Fibroblast of upper back skin (primary cell): ENCODE measurements at regions not wholly inside any gene's neighbourhood (a gene's known extent, or its start where the extent isn't known, plus 50 kb on each side); places are given as distances from the start of the nearest gene placed in this dataset.

ENCODE experiments used
- DNase-seq: peaks from one replicate; pipeline ENCODE4 v3.0.0-alpha.2; 2013

DNA sequence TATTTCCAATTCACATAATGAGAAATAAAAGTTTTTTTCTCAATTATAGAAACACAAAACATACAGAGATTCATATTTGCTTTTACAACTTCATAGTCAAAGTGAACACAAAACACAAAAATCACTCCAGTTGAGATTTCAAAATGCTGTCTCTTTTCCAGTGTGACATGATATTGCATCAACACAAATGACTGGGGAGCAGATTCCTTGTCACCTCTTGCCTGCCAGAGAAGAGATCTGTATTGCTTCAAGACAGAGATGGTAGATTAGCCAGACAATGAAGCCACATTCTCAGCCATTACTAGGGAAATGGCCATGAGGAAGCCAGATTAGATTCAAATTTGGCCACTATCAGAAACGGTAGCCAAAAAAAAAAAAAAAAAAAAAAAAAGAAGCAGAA is 2313.1 kb upstream of the AGA start:
- no peak for DNase-seq

DNA sequence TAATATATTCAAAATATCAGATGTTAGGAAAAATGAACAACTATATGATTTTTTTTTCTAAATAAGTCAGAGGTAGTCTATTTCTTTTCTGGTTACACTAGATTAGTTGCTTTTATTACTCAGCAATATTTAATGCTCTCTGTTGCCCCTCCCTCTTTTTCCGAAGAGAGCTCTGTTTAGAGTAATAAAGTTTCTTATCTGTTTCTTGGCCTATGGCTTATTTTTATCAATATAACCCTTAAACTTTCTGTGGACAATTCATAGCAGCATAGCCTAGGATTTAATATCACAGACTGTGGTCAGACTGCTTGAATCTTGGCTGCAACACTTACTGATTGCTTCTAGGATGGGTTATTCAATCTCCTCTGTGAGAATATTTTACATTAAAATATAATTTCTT is 2315.4 kb upstream of the AGA start:
- DNase-seq, result no peak

DNA sequence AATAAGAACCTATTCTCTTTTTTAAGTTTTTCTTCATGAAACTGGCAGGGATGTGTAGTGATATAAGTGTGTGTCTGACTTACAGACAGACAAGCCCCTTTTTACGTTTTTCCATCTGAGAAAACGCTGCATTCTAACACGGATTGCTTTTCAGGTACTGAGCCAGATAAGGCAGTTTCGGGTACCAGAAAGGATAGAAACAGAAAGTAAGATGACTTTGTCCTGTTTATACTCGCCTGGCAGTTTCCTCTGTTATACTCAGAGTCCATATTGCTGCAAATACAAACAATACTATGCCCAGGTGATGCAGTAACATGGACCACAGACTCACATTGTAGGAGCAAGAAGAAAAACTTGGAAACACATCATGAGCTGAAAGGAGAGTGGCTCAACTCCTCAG is 2320.6 kb upstream of the AGA start:
- DNase-seq, result no peak

DNA sequence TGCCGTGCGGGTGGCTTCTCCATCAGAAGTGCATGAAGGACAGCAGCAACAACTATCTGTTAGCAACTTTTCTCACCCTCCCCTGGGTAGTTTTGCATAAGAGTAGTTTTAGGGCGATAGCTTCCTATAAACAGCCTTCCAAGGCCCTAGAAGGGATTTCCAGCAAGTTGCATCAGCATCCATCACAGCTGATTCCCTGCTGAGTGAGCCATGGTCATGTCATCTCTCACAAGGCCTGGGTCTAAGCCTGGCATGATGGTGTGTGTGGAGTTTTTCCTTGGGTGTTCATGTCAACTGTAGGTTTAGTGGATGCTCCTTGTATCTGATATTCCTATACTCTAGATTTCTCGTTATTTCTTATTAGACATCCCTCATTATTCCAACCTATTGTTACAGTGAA is 2324.7 kb upstream of the AGA start:
- DNase-seq, result peak; percentile 11

DNA sequence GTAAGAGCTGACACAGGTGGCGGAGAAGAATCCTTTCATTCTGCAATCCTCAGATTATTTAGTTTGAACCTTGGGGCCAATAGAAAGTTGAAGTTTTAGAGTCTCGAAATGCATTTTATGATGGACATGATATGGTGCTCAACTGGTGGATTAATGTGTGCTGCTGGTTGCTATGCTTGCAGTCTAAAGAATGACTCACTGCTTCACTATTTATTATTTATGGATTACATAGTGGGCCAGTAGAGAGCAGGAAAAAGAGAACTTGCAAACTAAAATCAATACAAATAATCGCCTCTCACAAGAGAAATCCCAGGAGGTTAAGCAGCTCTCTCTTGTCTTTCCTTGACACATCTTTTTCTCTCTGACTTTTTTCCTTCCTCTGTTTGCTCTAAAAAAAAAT is 2326.8 kb upstream of the AGA start:
- no peak for DNase-seq

DNA sequence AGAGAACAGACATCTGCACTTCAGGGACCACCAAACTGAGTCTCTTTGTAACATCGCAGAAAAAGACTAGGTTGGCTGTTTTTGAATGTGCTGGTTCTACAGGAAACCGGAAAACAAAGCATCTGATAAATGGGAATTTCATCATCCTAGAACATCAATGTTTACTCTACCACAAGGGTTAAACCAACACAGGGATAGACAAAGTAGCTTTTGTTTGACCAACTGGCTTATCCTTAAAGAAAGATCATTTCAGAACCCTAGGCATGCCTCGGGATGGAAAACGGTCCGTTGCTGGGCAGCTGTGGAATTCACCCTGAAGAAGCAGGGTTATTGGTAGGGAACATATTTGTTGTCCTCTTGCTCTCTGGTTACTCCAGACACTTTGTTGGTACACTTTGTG is 2355.5 kb upstream of the AGA start:
- DNase-seq, result no peak

DNA sequence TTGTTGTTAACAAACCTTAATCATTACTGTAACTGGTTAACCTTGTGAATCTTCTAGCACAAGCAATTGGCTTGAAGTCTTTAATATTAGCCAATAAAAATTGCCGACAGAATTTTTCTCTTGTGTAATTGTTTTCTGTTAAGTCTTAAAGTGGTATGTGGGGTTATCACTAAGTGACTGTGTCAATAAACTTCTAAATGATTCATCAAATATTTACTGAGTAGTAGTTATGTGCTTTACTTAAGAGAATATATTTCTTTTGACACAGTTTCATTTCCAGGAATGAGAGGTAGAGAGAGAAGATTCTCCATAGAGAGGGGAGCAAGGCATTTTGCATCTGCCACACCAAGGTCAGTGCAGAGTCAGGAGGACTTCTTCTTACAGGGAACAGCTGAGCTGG is 2361.6 kb upstream of the AGA start:
- DNase-seq, result no peak

DNA sequence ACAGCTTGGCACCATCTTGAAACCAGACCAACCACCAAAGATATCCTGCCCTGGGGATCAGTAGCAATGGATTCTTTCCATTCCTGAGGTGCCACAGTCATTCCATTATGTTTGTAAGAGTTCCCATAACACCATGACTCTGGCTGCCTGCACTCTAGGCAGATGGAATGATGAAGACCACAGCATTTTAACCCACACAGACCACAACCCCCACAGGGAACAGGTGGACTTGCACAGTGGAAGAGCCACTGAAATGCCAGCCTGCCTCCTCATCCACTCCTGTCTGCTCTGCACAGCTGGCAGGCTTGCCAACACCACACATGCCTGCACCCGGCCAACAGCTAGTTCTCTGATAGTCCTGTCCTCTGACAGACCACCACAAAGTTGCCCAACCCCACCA is 2362.2 kb upstream of the AGA start:
- DNase-seq, result peak; percentile 1

DNA sequence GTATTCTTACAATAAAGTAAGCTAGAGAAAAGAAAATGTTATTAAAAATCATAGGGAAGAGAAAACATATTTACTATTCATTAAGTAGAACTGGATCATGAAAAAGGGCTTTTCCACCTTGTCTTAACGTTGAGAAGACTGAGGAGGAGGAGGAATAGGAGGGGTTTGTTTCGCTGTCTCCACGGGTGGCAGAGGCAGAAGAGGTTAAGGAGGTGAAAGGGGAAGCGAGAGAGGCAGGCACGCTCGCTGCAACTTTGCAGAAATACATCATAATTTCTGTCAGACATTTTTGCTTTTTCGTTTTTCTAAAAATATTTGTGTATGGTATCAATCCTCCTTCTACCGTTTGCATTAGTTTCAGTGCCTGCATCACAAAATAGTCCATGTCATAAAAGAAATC is 2375.1 kb upstream of the AGA start:
- DNase-seq, result no peak

DNA sequence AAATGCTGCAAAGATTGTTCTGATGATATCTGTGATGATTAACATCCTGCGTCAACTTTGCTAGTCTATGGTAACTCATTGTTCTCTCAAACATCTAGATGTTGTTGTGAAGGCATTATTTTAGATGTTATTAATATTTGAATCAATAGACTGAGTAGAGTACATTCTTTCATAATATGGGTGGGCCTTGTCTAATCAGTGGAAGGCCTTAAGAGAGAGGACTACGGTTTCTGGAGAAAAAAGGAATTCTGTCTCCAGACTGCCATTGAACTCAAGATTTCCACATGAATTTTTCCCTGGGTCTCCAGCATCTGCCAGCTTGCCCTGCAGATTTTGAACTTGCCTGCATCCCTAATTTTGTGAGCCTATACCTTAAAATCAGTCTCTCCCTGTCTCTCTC is 2381.1 kb upstream of the AGA start:
- DNase-seq, result no peak

DNA sequence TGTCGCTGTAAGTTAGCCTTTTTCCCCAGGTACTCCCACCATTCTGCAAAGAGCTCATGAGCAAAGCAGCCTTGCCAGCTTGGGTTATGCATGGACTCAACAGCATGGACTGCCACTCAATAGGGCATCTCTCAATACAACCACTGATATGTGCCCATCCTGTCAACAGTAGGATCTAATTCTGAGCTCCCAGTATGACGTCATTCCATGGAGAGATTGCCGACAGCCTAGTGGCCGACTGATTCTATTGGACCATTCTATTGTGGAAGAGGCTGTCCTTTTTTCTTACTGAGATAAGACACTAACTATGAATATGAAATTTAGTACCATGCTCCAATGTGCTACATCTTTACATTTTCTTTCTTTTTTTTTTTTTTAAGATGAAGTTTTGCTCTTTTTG is 2389.0 kb upstream of the AGA start:
- no peak for DNase-seq

DNA sequence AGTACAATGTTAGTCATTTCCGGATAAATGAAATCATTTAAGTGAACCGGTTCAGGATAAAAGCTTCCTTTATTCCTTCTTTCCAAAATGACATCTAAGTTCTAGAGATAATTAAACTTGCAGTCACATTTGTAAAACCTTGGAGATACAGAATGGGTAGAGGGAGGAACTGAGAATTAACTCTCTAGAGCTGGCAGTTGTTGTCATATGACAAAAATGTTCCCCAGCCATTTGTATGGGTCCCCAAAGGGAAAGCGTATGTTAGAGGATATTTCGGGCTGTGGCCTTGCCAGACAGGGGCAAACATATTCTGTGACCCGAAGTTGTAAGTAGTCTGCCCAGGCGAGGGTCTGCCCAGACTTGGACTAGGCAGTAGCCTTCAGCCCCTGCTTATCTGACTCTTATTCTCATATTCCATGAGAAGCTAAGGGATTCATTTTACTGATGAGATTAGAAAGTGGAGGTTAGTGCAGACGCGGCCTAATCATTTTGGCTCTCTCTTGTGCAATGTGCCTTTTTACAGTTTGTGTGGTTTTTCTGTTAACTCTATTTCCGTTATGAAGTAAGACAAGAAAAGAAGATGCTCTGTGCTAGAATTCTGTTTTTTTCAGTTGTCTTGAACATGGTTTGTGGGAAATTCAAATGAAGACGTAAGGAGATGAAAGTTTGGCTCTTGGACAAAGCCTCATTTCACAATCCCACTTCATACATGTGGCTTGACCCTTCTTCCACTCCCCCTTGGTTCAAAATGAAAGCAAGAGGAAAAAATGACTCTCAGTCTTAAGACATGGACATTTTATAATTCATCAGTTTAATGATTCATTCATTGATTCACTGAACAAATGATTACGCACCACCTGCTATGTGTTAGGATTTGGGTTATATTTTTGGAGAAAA is 2394.2 kb upstream of the AGA start:
- peak; percentile 9 for DNase-seq

DNA sequence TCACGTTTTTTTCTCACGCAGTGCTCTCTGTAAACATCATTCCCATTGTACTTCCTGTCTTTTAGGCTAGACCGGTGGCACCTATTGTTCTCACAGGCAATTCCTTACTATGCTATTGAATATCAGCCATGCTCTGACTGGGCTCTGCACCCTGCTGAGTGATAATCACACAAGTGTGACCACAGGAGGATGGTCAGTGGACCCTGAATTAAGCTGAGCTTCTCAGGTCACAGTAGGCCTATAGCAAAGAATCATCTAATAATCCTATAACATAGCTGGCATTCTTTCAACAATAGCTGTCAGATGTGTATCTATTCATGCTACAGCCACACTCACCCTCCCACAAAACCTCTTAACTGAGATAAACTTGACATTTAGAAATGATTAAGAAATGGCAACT is 2399.8 kb upstream of the TENM3 start:
- no peak for DNase-seq

DNA sequence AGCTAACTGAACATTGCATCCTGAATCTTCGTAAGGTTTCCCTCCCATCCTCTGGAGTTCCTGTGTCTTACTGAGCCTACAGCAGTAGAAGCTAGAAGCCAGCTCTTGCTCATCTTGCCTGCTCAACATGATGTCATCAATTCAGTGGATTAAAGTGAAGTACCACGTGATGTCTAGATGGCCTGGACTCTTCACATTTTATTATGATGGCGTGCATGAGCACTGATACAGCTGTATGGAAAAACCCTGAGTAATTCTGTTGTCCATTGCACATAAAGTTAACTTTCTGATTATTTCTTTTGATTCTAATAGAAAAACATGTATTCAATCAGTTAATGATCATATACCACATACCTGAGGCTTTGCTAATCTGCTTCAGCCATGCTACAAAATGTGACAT is 2387.7 kb upstream of the TENM3 start:
- peak; percentile 46 for DNase-seq

DNA sequence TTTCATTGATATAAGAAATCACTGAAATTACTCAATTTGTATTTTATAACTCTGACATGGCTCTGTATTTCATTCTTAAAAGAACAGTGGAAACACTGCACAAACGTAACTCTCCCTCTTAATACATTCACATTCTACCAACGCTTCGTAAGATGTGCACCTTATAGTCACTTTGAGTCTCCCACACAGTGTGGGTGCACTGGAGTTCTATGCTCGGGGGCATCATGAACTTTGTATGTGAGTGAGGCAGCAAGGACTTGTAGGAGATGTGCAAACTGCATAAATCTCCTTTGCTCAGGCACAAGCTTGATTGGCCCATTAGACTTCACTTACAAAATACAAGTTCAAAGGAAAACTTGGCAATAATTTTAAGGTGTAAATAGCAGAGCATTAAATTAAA is 2385.0 kb upstream of the TENM3 start:
- DNase-seq, result no peak

DNA sequence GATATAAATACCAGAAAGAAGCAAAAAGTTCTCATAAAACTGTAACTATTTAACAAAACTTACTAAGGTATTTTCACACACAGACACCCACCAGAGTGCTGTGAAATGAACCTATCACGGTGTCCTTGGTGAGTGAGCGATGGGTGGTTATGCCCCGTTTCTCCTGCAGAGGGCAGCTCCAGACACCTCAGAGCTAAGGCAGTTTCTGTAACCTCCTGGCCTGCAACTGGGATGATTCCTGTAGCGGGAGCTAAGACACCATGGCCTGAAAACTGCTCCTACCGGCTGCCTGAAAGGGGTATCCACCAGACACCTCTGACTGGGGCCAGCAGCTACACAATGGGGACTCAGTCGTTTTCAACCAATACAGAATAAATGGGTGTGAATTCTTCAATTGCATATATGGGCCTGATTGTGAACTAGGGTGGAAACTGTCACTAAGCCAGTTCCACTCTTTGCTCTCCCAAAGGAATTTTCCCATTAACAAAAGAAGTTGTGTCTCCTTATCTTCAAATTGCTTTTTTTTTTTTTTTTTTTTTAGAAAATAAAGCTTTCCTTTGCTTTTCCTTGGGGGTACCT is 2375.8 kb upstream of the TENM3 start:
- DNase-seq, result peak; percentile 76

DNA sequence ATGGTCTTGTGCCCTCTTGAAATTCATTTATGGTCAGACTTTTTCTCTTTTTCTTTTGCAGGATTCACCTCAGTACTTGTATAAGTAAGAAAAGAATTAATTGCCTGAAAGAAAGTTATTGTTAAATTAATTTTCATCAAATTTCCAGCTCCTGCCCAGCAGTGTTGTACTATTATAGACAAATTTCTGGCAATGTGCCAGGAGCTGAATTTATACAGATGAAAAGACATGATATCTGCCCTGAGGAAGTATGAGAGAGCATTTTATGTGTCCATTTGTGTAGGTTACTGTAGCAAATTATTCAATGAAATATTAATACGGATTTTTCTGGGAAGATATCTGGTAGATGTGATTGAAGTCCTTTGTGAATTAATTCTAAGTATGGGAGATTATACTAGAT is 2371.5 kb upstream of the TENM3 start:
- no peak for DNase-seq

DNA sequence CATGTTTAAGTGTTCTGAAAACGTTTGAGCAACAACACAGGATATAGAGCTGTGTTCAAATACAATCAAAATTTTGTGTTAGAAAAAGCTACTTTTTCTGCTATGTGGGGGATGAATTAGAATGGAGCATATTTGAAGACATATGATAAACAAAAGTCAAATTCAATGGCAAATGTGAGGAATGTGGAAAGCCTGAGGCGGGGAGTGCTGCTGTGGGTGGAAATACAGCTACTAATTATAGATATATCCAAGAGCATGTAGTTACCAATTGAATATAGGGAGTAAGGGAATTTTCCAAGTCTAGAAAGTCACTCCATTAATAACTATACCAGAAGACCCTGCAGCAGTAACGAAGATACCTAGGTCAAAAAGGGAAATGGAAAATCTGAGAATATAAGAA is 2370.4 kb upstream of the TENM3 start:
- no peak for DNase-seq

DNA sequence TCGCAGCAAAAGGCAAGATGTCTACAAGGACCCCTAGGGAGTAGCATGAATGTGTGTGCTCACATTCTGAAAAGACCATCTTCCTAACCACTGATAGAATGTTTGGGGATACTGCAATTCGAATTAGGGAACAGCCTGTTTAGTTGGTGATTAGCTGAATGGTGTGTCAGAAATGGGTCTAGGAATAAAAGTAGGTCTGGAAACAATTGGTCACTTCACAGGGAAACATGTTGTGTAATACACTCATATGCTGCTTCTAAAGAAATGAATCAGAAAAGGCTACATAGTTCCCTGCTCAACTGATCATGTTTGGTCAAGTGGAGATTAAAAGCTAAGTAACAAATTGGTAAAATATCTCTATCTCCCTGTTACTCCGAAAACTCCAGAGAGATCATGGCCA is 2362.4 kb upstream of the TENM3 start:
- peak; percentile 20 for DNase-seq

DNA sequence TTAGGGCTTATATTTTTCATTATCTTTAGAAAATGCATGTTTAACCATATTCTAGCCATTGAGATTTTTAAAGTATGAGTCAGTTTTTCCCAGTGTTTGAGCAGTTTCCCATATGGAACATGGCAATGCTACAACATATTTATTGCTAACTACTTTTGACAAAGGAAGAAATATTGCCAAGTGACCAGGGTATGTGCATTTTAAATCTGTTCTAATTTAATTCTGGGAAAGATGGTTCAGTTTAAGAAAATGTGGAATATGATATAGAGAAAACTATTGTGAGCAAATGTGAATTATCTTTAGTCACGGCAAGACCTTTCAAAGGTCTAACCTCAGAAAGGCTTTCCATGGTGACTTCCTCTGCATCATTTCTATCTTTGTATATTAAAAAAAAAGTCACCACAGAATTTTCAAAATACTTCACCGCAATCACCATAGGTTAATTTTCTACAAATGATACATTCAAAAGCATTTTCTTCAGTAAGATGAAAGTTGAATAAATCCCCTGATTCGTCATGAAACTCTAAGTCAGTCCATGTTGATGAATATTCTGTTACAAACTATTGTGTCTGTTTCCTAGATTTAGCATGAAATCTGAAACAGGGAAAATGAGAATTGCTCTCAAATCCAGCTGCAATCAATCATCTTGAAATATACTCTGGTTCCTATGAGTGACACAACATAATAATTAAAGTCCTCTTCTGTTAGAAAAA is 2349.0 kb upstream of the TENM3 start:
- peak; percentile 94 for DNase-seq

DNA sequence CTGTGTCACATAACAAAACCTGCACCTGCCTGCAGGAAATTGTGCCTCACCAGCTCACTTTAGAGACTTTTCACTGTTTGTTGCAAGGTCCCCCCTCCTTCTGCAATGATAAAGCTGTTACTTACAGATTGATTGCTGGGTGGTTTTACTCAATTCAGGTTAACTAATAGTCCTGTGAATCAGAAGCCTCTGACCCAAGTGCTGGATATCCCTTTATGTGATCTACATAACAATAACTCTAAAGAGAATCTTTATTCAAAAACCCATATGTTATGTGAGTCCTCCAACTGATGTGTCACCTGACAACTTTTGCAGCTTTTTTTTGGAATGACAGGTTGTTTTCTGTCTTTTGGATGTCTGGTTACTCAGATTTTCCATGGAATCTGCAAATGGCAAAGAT is 2323.6 kb upstream of the TENM3 start:
- no peak for DNase-seq

DNA sequence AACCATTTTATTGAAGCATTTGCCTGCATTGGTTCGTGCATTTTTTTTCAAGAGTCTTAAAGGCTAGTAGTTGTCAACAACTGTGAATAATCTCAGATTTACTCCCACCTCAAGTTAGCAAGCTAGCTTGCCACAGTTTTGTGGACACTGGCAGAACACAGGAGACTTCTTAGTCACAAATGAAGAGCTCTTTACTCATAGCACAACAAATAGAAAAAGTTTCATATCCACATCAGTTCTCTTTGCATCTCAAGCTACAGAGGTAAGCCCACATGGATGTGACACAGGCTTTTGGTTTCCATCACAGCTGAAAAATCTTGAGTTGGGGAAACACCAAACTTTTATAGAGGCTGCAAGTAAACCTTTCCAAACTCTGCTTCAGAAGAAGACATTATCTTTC is 2315.7 kb upstream of the TENM3 start:
- DNase-seq, result no peak

DNA sequence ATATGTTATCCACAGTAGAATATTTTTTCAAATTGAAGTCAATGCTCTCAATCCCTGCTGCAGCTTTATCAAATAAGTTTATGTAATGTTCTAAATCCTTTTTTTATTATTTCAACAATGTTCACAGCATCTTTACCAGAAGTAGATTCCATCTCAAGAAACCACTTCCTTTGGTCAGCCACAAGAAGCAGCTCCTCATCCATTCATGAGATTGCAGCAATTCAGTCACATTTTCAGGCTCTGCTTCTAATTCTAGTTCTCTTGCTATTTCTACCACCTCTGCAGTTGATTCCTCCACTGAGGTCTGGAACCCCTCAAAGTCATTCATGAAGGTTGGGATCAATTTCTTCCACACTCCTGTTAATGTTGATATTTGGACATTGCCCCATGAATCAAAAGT is 2301.3 kb upstream of the TENM3 start:
- peak; percentile 2 for DNase-seq

DNA sequence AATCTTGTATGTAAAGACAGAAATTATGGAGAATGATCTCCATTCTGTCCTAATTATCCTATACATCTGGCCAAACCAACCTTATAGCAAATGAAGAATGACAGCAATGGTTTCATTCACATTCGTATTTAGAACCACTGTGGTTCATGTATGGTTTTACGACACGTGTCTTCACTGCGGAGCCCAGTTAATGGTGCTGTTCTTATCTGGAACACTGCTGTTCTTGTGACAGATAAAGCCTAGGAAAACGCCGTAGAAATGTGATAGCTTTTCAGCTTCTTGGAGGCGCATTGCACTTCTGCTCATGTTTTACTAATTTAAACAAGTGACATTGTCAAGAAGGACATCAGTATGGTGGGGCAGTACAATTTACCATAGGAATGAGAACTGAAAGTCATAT is 2266.4 kb upstream of the TENM3 start:
- DNase-seq, result no peak
